Sigmoid colon (tissue), 4 donors: ENCODE measurements at regions not wholly inside any gene's neighbourhood (a gene's known extent, or its start where the extent isn't known, plus 50 kb on each side); places are given as distances from the start of the nearest gene placed in this dataset.

Source experiments
- POLR2A ChIP-seq, 2 donors: fragments of 450-650 bp; IDR thresholded peaks; one replicate each; pipeline ENCODE4 v1.6.1; 2016; ENCODE audit warnings: antibody characterized with exemption in 2 of 2, mild to moderate bottlenecking in 2 of 2, moderate library complexity in 2 of 2
- POLR2AphosphoS5 ChIP-seq, 4 donors: sonication (generic); formaldehyde crosslinking; IDR thresholded peaks; one replicate each; pipeline ENCODE4 v1.6.1; 2017; ENCODE audit warnings: antibody characterized with exemption in 4 of 4

DNA sequence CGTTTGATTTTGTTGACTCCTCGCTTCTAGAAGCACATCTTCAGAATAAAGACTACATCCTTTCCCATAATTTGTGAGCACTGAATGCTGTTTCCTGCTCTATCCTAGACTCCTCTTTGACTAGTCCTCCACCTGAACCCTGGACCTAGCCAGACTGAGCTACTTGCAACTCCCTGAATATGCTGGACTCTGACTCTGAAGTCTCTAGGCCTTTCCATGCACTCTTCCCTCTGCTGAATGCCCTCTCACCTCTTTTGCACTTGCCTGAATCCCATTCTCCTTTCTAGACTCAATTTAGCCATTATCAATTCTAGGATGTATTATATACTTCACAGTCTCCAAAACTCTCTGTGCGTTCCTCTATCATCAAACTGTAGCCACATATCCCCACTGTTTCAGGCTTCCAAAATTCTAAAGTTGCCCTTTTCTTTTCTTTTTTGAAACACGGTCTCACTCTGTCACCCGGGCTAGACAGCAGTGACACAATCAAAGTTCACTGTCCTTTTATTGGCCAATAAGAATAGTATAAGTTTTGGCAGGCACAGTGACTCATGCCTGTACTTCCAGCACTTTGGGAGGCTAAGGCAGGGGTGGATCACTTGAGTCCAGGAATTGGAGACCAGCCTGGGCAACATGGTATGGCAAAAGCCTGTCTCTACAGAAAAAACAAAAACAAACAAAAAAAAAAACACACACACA lies 127.0 kb downstream of the LTN1 start:
- TF ChIP-seq POLR2AphosphoS5 (IDR thresholded peaks at IDR 0.05) (no peak), POLR2A (IDR thresholded peaks at IDR 0.05) (no peak)
